GM18861 (cell line): ENCODE measurements at regions not wholly inside any gene's neighbourhood (a gene's known extent, or its start where the extent isn't known, plus 50 kb on each side); places are given as distances from the start of the nearest gene placed in this dataset.

ENCODE experiments used
- ATAC-seq: cut with Tn5 transposase; IDR thresholded peaks from one replicate; pipeline ENCODE4 v1.9.1; 2021; ENCODE audit not compliant: unreplicated experiment

- no peak for ATAC-seq
These were observed 88.5 kb upstream of the SLC27A6 start for GRCh38 chr5:128876569-128877382.

GRCh38 chr5:128877476-128877875 is 87.8 kb upstream of the SLC27A6 start:
- no peak for ATAC-seq

- ATAC-seq: no peak
These were observed 83.7 kb upstream of the SLC27A6 start for GRCh38 chr5:128881502-128882018.

GRCh38 chr5:128885649-128886255 is 79.5 kb upstream of the SLC27A6 start:
- ATAC-seq: no peak

- ATAC-seq: no peak
These were observed 70.2 kb upstream of the SLC27A6 start for GRCh38 chr5:128895122-128895521.

- ATAC-seq: no peak
These were observed 68.6 kb upstream of the SLC27A6 start for GRCh38 chr5:128896675-128897074.

- ATAC-seq: no peak
These were observed 61.7 kb upstream of the SLC27A6 start for GRCh38 chr5:128903550-128903949.

GRCh38 chr5:128904805-128905567 is 60.3 kb upstream of the SLC27A6 start:
- ATAC-seq: peak; percentile 24

- peak; percentile 93 for ATAC-seq
These were observed 59.6 kb upstream of the SLC27A6 start for GRCh38 chr5:128905568-128906110.

GRCh38 chr5:128913551-128913950 is 51.7 kb upstream of the SLC27A6 start:
- ATAC-seq: peak; percentile 77
